GM23248 (cell line): ENCODE measurements at regions not wholly inside any gene's neighbourhood (a gene's known extent, or its start where the extent isn't known, plus 50 kb on each side); places are given as distances from the start of the nearest gene placed in this dataset.

Experiments
- EZH2 ChIP-seq: fragments of 200-600 bp; sonication (generic); IDR thresholded peaks from 2 replicates; pipeline ENCODE4 v1.6.1; 2018; ENCODE audit warnings: antibody characterized with exemption, mild to moderate bottlenecking; ENCODE audit not compliant: insufficient read depth, poor library complexity, severe bottlenecking
- EZH2phosphoT487 ChIP-seq: fragments of 200-600 bp; sonication (generic); IDR thresholded peaks from 2 replicates; pipeline ENCODE4 v1.6.1; 2018; ENCODE audit warnings: antibody characterized with exemption, moderate library complexity, mild to moderate bottlenecking, low read depth; ENCODE audit not compliant: insufficient read depth

GRCh38 chr4:8675906-8676305 is 83.3 kb downstream of the CPZ start:
- no peak for TF ChIP-seq EZH2
- no peak for TF ChIP-seq EZH2phosphoT487
